ENCODE measurements at regions not wholly inside any gene's neighbourhood (a gene's known extent, or its start where the extent isn't known, plus 50 kb on each side); places are given as distances from the start of the nearest gene placed in this dataset.
"Not testable (repeated sequence)": the region's sequence is repeated elsewhere in the genome, so short reads cannot be mapped to it uniquely, and the experiment has no call there.

GRCh38 chr4:165569031-165569430, 190.2 kb downstream of the CPE start:
- no peak overlapping the region for H3K56ac ChIP-seq (ENCODE audit: low read length)
- no peak overlapping the region for H3K9ac ChIP-seq (ENCODE audit: low read length)
- H3K4me2 ChIP-seq (ENCODE audit: low read length), result no peak overlapping the region
- H3K79me2 ChIP-seq (ENCODE audit: control insufficient read depth, insufficient read depth, low read length), result no peaks in the 10 kb centered on the region
- no peak overlapping the region for H3K4me3 ChIP-seq (ENCODE audit: low read length)
- H4K5ac ChIP-seq (ENCODE audit: low read length), result no peak overlapping the region
- H3K4ac ChIP-seq (ENCODE audit: low read depth, low read length), result no peak overlapping the region
- no peaks in the 10 kb centered on the region for H3K36me3 ChIP-seq (ENCODE audit: control insufficient read depth, insufficient read depth, low read length)
- no peak overlapping the region for H3K18ac ChIP-seq (ENCODE audit: low read length)
- H3K27me3 ChIP-seq (ENCODE audit: insufficient read depth, low read length, poor library complexity), result no peaks in the 10 kb centered on the region
- no CpG with 5 or more reads among the region's 8 CpGs for WGBS (ENCODE audit: extremely low coverage, insufficient coverage, low lambda C conversion rate)
- no peak overlapping the region for H2BK5ac ChIP-seq (ENCODE audit: low read length)
- H3K27ac ChIP-seq (ENCODE audit: low read depth, low read length), result no peak overlapping the region
- no peak overlapping the region for H2BK120ac ChIP-seq (ENCODE audit: low read depth, low read length)
- H2BK15ac ChIP-seq (replicated peaks; ENCODE audit: low read depth), result no peak overlapping the region
- no peak overlapping the region for H3K23ac ChIP-seq (ENCODE audit: low read length)
- no peaks in the 10 kb centered on the region for H3K4me1 ChIP-seq (ENCODE audit: control insufficient read depth, low read depth, low read length)
- DNase-seq, result no peak
- no peak overlapping the region for H4K8ac ChIP-seq (ENCODE audit: low read depth, low read length)
- no peak overlapping the region for H2AK5ac ChIP-seq (ENCODE audit: low read length)
- H3K79me1 ChIP-seq (ENCODE audit: low read length), result no peaks in the 10 kb centered on the region

- not testable (repeated sequence) for H2AK5ac ChIP-seq (ENCODE audit: low read length); H3K4me2 ChIP-seq (ENCODE audit: low read length); H3K27me3 ChIP-seq (ENCODE audit: insufficient read depth, low read length, poor library complexity); H3K23ac ChIP-seq (ENCODE audit: low read length); DNase-seq; H3K9ac ChIP-seq (ENCODE audit: low read length); H4K8ac ChIP-seq (ENCODE audit: low read depth, low read length); H3K18ac ChIP-seq (ENCODE audit: low read length); H3K4me3 ChIP-seq (ENCODE audit: low read length); H3K79me1 ChIP-seq (ENCODE audit: low read length); H2BK15ac ChIP-seq (replicated peaks; ENCODE audit: low read depth); H3K79me2 ChIP-seq (ENCODE audit: control insufficient read depth, insufficient read depth, low read length); H2BK5ac ChIP-seq (ENCODE audit: low read length); H2BK120ac ChIP-seq (ENCODE audit: low read depth, low read length); H4K5ac ChIP-seq (ENCODE audit: low read length); H3K4me1 ChIP-seq (ENCODE audit: control insufficient read depth, low read depth, low read length); H3K4ac ChIP-seq (ENCODE audit: low read depth, low read length); H3K36me3 ChIP-seq (ENCODE audit: control insufficient read depth, insufficient read depth, low read length); H3K56ac ChIP-seq (ENCODE audit: low read length); H3K27ac ChIP-seq (ENCODE audit: low read depth, low read length)
- no CpG with 5 or more reads among the region's 1 CpG for WGBS (ENCODE audit: extremely low coverage, insufficient coverage, low lambda C conversion rate)
These were observed 192.7 kb downstream of the CPE start for GRCh38 chr4:165571476-165571875.

GRCh38 chr4:165580351-165580905, 201.6 kb downstream of the CPE start:
- Histone ChIP-seq H3K79me1 (ENCODE audit: low read length) (no peaks in the 10 kb centered on the region), H3K36me3 (ENCODE audit: control insufficient read depth, insufficient read depth, low read length) (no peaks in the 10 kb centered on the region), H3K4ac (ENCODE audit: low read depth, low read length) (no peak overlapping the region), H4K8ac (ENCODE audit: low read depth, low read length) (no peak overlapping the region), H2BK15ac (replicated peaks; ENCODE audit: low read depth) (no peak overlapping the region), H2BK5ac (ENCODE audit: low read length) (no peak overlapping the region), H3K79me2 (ENCODE audit: control insufficient read depth, insufficient read depth, low read length) (no peaks in the 10 kb centered on the region), H3K27me3 (ENCODE audit: insufficient read depth, low read length, poor library complexity) (no peaks in the 10 kb centered on the region), H2BK120ac (ENCODE audit: low read depth, low read length) (no peak overlapping the region), H3K9ac (ENCODE audit: low read length) (no peak overlapping the region), H2AK5ac (ENCODE audit: low read length) (no peak overlapping the region), H3K4me2 (ENCODE audit: low read length) (no peak overlapping the region), H3K27ac (ENCODE audit: low read depth, low read length) (no peak overlapping the region), H3K18ac (ENCODE audit: low read length) (no peak overlapping the region), H3K4me1 (ENCODE audit: control insufficient read depth, low read depth, low read length) (no peaks in the 10 kb centered on the region), H4K5ac (ENCODE audit: low read length) (no peak overlapping the region), H3K23ac (ENCODE audit: low read length) (no peak overlapping the region), H3K4me3 (ENCODE audit: low read length) (no peak overlapping the region), H3K56ac (ENCODE audit: low read length) (no peak overlapping the region)
- WGBS (ENCODE audit: extremely low coverage, insufficient coverage, low lambda C conversion rate), result no CpG with 5 or more reads among the region's 4 CpGs
- peak; percentile 72 for DNase-seq

- Histone ChIP-seq H3K9ac (ENCODE audit: low read length) (no peak overlapping the region), H3K36me3 (ENCODE audit: control insufficient read depth, insufficient read depth, low read length) (no peaks in the 10 kb centered on the region), H2BK120ac (ENCODE audit: low read depth, low read length) (no peak overlapping the region), H3K18ac (ENCODE audit: low read length) (no peak overlapping the region), H2AK5ac (ENCODE audit: low read length) (no peak overlapping the region), H2BK15ac (replicated peaks; ENCODE audit: low read depth) (no peak overlapping the region), H3K4me3 (ENCODE audit: low read length) (no peak overlapping the region), H4K8ac (ENCODE audit: low read depth, low read length) (no peak overlapping the region), H3K79me2 (ENCODE audit: control insufficient read depth, insufficient read depth, low read length) (no peaks in the 10 kb centered on the region), H3K4me1 (ENCODE audit: control insufficient read depth, low read depth, low read length) (no peaks in the 10 kb centered on the region), H3K56ac (ENCODE audit: low read length) (no peak overlapping the region), H3K23ac (ENCODE audit: low read length) (no peak overlapping the region), H3K27ac (ENCODE audit: low read depth, low read length) (no peak overlapping the region), H3K4me2 (ENCODE audit: low read length) (no peak overlapping the region), H2BK5ac (ENCODE audit: low read length) (no peak overlapping the region), H3K79me1 (ENCODE audit: low read length) (no peaks in the 10 kb centered on the region), H4K5ac (ENCODE audit: low read length) (no peak overlapping the region), H3K27me3 (ENCODE audit: insufficient read depth, low read length, poor library complexity) (no peaks in the 10 kb centered on the region), H3K4ac (ENCODE audit: low read depth, low read length) (no peak overlapping the region)
- no peak for DNase-seq
- no CpG with 5 or more reads among the region's 3 CpGs for WGBS (ENCODE audit: extremely low coverage, insufficient coverage, low lambda C conversion rate)
These were observed 204.5 kb downstream of the CPE start for GRCh38 chr4:165583341-165583740.

GRCh38 chr4:165584916-165585315, 206.1 kb downstream of the CPE start:
- Histone ChIP-seq H3K79me2 (ENCODE audit: control insufficient read depth, insufficient read depth, low read length) (no peaks in the 10 kb centered on the region), H2BK15ac (replicated peaks; ENCODE audit: low read depth) (no peak overlapping the region), H3K79me1 (ENCODE audit: low read length) (no peaks in the 10 kb centered on the region), H3K4me1 (ENCODE audit: control insufficient read depth, low read depth, low read length) (no peaks in the 10 kb centered on the region), H4K5ac (ENCODE audit: low read length) (no peak overlapping the region), H4K8ac (ENCODE audit: low read depth, low read length) (no peak overlapping the region), H2BK5ac (ENCODE audit: low read length) (no peak overlapping the region), H3K27me3 (ENCODE audit: insufficient read depth, low read length, poor library complexity) (no peaks in the 10 kb centered on the region), H3K4me2 (ENCODE audit: low read length) (no peak overlapping the region), H2BK120ac (ENCODE audit: low read depth, low read length) (no peak overlapping the region), H2AK5ac (ENCODE audit: low read length) (no peak overlapping the region), H3K56ac (ENCODE audit: low read length) (no peak overlapping the region), H3K4me3 (ENCODE audit: low read length) (no peak overlapping the region), H3K4ac (ENCODE audit: low read depth, low read length) (no peak overlapping the region), H3K27ac (ENCODE audit: low read depth, low read length) (no peak overlapping the region), H3K9ac (ENCODE audit: low read length) (no peak overlapping the region), H3K23ac (ENCODE audit: low read length) (no peak overlapping the region), H3K18ac (ENCODE audit: low read length) (no peak overlapping the region), H3K36me3 (ENCODE audit: control insufficient read depth, insufficient read depth, low read length) (no peaks in the 10 kb centered on the region)
- no peak for DNase-seq

GRCh38 chr4:165588534-165589315, 209.9 kb downstream of the CPE start:
- Histone ChIP-seq H3K4me3 (ENCODE audit: low read length) (no peak overlapping the region), H3K36me3 (ENCODE audit: control insufficient read depth, insufficient read depth, low read length) (no peaks in the 10 kb centered on the region), H2BK5ac (ENCODE audit: low read length) (no peak overlapping the region), H3K9ac (ENCODE audit: low read length) (no peak overlapping the region), H4K5ac (ENCODE audit: low read length) (no peak overlapping the region), H3K79me1 (ENCODE audit: low read length) (no peaks in the 10 kb centered on the region), H3K27me3 (ENCODE audit: insufficient read depth, low read length, poor library complexity) (no peaks in the 10 kb centered on the region), H3K4ac (ENCODE audit: low read depth, low read length) (no peak overlapping the region), H3K4me1 (ENCODE audit: control insufficient read depth, low read depth, low read length) (no peaks in the 10 kb centered on the region), H3K56ac (ENCODE audit: low read length) (no peak overlapping the region), H4K8ac (ENCODE audit: low read depth, low read length) (no peak overlapping the region), H2BK15ac (replicated peaks; ENCODE audit: low read depth) (no peak overlapping the region), H3K18ac (ENCODE audit: low read length) (no peak overlapping the region), H3K23ac (ENCODE audit: low read length) (no peak overlapping the region), H2AK5ac (ENCODE audit: low read length) (no peak overlapping the region), H2BK120ac (ENCODE audit: low read depth, low read length) (no peak overlapping the region), H3K4me2 (ENCODE audit: low read length) (no peak overlapping the region), H3K27ac (ENCODE audit: low read depth, low read length) (no peak overlapping the region), H3K79me2 (ENCODE audit: control insufficient read depth, insufficient read depth, low read length) (no peaks in the 10 kb centered on the region)
- no CpG with 5 or more reads among the region's 7 CpGs for WGBS (ENCODE audit: extremely low coverage, insufficient coverage, low lambda C conversion rate)
- no peak for DNase-seq
